Fibroblast of lung (primary cell): ENCODE measurements at regions not wholly inside any gene's neighbourhood (a gene's known extent, or its start where the extent isn't known, plus 50 kb on each side); places are given as distances from the start of the nearest gene placed in this dataset.

Source experiments
- EZH2 ChIP-seq: IDR thresholded peaks from 2 replicates; pipeline ENCODE4 v1.5.1; 2012; ENCODE audit warnings: low read length, control low read depth, mild to moderate bottlenecking; ENCODE audit errors: missing control alignments
- TF ChIP-seq, protein P1 (sequence below), 2 donors: IDR thresholded peaks in 1 of 2; conservative IDR thresholded peaks in 1 of 2; 1 replicate in 1 of 2; 2 replicates in 1 of 2; pipeline ENCODE4 v1.5.1; 2011 to 2012; ENCODE audit warnings: low read length in 2 of 2, control low read depth in 1 of 2, inconsistent platforms in 1 of 2, low read depth in 1 of 2, mild to moderate bottlenecking in 1 of 2

DNA sequence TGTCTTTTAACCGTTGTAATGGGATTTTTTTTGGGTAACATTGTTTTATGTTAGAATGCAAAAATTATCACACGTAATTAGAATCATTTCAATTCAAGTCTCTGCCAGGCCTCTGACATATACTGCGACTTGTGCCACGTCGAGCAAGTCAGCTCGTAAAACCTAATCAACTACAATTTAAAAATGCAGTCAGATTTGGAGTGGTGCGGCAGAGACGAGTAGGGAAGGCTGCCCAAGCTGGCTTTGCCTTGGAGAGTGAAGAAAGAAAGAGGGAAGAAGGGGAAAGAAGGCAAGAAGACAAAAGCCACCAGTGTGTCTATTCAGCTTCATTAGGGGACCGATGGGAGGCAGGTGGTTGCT lies 110.7 kb downstream of the MIAT start:
- TF ChIP-seq, protein P1, sequence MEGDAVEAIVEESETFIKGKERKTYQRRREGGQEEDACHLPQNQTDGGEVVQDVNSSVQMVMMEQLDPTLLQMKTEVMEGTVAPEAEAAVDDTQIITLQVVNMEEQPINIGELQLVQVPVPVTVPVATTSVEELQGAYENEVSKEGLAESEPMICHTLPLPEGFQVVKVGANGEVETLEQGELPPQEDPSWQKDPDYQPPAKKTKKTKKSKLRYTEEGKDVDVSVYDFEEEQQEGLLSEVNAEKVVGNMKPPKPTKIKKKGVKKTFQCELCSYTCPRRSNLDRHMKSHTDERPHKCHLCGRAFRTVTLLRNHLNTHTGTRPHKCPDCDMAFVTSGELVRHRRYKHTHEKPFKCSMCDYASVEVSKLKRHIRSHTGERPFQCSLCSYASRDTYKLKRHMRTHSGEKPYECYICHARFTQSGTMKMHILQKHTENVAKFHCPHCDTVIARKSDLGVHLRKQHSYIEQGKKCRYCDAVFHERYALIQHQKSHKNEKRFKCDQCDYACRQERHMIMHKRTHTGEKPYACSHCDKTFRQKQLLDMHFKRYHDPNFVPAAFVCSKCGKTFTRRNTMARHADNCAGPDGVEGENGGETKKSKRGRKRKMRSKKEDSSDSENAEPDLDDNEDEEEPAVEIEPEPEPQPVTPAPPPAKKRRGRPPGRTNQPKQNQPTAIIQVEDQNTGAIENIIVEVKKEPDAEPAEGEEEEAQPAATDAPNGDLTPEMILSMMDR (conservative IDR thresholded peaks at IDR 0.05 in 1 of 2, IDR thresholded peaks at IDR 0.05 in 1 of 2; ENCODE audit: low read depth in 1 of 2, low read length in 2 of 2) = no peak
- TF ChIP-seq EZH2 = no peak
